Gastrocnemius medialis (tissue), 4 donors: ENCODE measurements at regions not wholly inside any gene's neighbourhood (a gene's known extent, or its start where the extent isn't known, plus 50 kb on each side); places are given as distances from the start of the nearest gene placed in this dataset.

ENCODE experiments used
- ATAC-seq, 2 donors: fragments of 150-250 bp; one replicate each; pipeline ENCODE4 v1.9.1; 2016
- DNase-seq, 2 donors: peaks; one replicate each; pipeline ENCODE4 v3.0.0-alpha.2; 2019
- H3K27ac ChIP-seq, 4 donors: fragments of 200-600 bp; sonication (generic); 1 replicate in 1 of 4; 2 replicates in 3 of 4; pipeline ENCODE4 v1.5.1; 2016 to 2018; ENCODE audit warnings: mild to moderate bottlenecking in 2 of 4, moderate library complexity in 1 of 4
- H3K27me3 ChIP-seq, 3 donors: fragments of 200-600 bp; sonication (generic) in 2 of 3; 1 replicate in 1 of 3; 2 replicates in 2 of 3; pipeline versions ENCODE4 v1.5.1 to v1.6.0; 2016 to 2019; ENCODE audit warnings: mild to moderate bottlenecking in 1 of 3, moderate library complexity in 1 of 3
- H3K36me3 ChIP-seq, 2 donors: fragments of 200-600 bp; sonication (generic) in 1 of 2; one replicate each; pipeline ENCODE4 v1.5.1; 2017 to 2018
- H3K4me1 ChIP-seq, 2 donors: fragments of 200-600 bp; sonication (generic) in 1 of 2; one replicate each; pipeline ENCODE4 v1.5.1; 2016 to 2017; ENCODE audit warnings: mild to moderate bottlenecking in 2 of 2
- H3K4me3 ChIP-seq, 4 donors: fragments of 200-600 bp; sonication (generic) in 3 of 4; 1 replicate in 1 of 4; 2 replicates in 3 of 4; pipeline ENCODE4 v1.5.1; 2016 to 2019; ENCODE audit warnings: mild to moderate bottlenecking in 2 of 4
- H3K9me3 ChIP-seq, 3 donors: fragments of 200-600 bp; sonication (generic) in 2 of 3; 1 replicate in 1 of 3; 2 replicates in 2 of 3; pipeline ENCODE4 v1.5.1; 2016 to 2019
- POLR2A ChIP-seq, 2 donors: fragments of 450-650 bp; IDR thresholded peaks; one replicate each; pipeline ENCODE4 v1.6.1; 2017; ENCODE audit warnings: antibody characterized with exemption in 2 of 2, mild to moderate bottlenecking in 2 of 2, moderate library complexity in 2 of 2
- in situ Hi-C, 4 donors: fragments of 200-750 bp; cut with MboI; loops; one replicate each; pipeline versions ENCODE4 v1.15.0 to v1.8.0; 2017; ENCODE audit warnings: low sequenced_read_pairs in 4 of 4
- intact Hi-C: fragments of 100-400 bp; cut with DNase I; formaldehyde crosslinking; loops from one replicate; pipeline ENCODE4 v1.15.1; 2023; ENCODE audit warnings: low total_unique reads
- TF ChIP-seq, protein P1 (sequence below), 5 experiments: fragments of 450-650 bp in 3 of 5; fragments of 200-600 bp in 2 of 5; sonication (generic) in 2 of 5; IDR thresholded peaks in 4 of 5; conservative IDR thresholded peaks in 1 of 5; 1 replicate in 4 of 5; 2 replicates in 1 of 5; pipeline ENCODE4 v1.5.1; 2016 to 2019; ENCODE audit warnings: antibody characterized with exemption in 5 of 5, mild to moderate bottlenecking in 3 of 5, moderate library complexity in 3 of 5

DNA sequence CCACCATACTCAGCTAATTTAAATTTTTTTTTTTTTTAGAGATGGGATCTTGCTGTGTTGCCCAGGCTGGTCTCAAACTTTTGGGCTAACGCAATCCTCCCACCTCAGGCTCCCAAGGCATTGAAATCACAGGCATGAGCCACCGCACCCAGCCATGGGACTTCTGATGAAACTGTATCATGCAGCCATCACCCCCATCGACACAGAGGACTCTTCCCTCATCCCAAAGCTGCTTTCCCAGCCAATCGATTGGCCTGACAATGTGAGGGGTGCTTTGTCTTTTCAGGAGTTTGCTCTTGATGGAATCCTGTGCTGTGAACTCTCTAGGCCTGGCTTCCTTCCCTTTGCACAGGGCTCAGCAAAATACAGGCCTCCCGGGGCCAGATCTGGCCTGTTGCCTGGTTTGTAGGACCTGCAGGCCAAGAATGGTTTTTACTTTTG, 59.6 kb upstream of the NCOR2 start:
- H3K4me3 ChIP-seq = no peak overlapping the region
- DNase-seq (peak; percentile 47 to 54), ATAC-seq (peak; percentile 27 to 64)
- H3K9me3 ChIP-seq = no peaks in the 10 kb centered on the region
- no peaks in the 10 kb centered on the region for H3K27me3 ChIP-seq
- peaks cover 12 to 18% of the 10 kb centered on the region in 2 donors for H3K4me1 ChIP-seq
- in situ Hi-C loops = loop anchor here in 1 of 4 donors (10.0 kb wide), 1 partner anchor 58 kb away; no protein-coding TSS in a partner anchor
- intact Hi-C loops = loop anchor here (10.0 kb wide), 1 partner anchor 138 kb away; no protein-coding TSS in a partner anchor
- TF ChIP-seq, protein P1, sequence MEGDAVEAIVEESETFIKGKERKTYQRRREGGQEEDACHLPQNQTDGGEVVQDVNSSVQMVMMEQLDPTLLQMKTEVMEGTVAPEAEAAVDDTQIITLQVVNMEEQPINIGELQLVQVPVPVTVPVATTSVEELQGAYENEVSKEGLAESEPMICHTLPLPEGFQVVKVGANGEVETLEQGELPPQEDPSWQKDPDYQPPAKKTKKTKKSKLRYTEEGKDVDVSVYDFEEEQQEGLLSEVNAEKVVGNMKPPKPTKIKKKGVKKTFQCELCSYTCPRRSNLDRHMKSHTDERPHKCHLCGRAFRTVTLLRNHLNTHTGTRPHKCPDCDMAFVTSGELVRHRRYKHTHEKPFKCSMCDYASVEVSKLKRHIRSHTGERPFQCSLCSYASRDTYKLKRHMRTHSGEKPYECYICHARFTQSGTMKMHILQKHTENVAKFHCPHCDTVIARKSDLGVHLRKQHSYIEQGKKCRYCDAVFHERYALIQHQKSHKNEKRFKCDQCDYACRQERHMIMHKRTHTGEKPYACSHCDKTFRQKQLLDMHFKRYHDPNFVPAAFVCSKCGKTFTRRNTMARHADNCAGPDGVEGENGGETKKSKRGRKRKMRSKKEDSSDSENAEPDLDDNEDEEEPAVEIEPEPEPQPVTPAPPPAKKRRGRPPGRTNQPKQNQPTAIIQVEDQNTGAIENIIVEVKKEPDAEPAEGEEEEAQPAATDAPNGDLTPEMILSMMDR (IDR thresholded peaks at IDR 0.05 in 4 of 5, conservative IDR thresholded peaks at IDR 0.05 in 1 of 5) = no peak
- TF ChIP-seq POLR2A (IDR thresholded peaks at IDR 0.05) = no peak
- H3K27ac ChIP-seq = peak overlapping the region; percentile 72 to 85 (median 74)
- H3K36me3 ChIP-seq = no peaks in the 10 kb centered on the region

DNA sequence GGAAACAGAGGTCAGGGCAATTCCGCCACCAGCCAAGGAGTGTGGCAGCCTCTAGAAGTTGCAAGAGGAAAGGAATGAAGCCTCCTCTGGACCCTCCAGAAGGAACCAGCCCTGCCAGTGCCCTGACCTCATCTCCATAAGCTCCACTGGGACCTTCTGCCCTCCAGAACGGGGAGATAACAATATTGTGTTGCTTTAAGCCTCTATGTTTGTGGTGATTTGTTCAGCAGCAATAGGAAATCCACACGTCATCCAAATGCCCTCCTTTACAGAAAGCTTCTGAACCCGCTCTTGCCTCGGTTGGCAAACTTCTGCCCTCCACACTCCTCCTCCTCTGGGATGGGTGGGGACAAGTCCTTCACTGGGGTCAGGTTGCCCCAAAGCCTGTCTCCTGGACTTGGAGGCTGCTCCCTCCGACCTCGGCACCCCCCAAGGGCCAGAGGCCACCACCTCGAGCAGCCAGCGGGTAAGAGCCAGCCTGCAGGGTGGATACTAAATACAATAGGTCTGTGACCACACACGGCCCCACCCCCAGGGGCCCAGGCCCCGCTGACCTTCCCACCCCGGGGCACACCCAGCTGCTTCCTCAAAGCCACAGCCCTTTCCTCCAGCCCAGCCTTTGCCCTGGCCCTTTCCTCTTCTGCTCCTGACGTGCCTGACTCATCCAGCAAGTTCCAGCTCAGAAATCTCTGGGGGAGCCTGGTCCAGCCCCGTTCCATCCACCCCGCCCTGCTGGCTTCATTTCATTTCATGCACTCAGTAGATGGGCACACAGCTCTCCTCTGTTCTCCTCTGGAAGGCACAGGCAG, 58.7 kb upstream of the NCOR2 start:
- DNase-seq (peak; percentile 72 to 81), ATAC-seq (peak; percentile 81 to 82)
- Histone ChIP-seq H3K27ac (peak overlapping the region; percentile 72 to 85 (median 74)), H3K4me3 (no peak overlapping the region), H3K4me1 (peaks cover 18 to 27% of the 10 kb centered on the region in 2 donors), H3K27me3 (no peaks in the 10 kb centered on the region), H3K36me3 (no peaks in the 10 kb centered on the region), H3K9me3 (no peaks in the 10 kb centered on the region)
- intact Hi-C loops = loop anchor here (10.0 kb wide), 1 partner anchor 139 kb away; no protein-coding TSS in a partner anchor
- in situ Hi-C loops = loop anchor here in 1 of 4 donors (10.0 kb wide), 1 partner anchor 59 kb away; no protein-coding TSS in a partner anchor
- TF ChIP-seq, protein P1 (IDR thresholded peaks at IDR 0.05 in 4 of 5, conservative IDR thresholded peaks at IDR 0.05 in 1 of 5) = no peak
- peak; percentile 7 to 22 for TF ChIP-seq POLR2A (IDR thresholded peaks at IDR 0.05)

DNA sequence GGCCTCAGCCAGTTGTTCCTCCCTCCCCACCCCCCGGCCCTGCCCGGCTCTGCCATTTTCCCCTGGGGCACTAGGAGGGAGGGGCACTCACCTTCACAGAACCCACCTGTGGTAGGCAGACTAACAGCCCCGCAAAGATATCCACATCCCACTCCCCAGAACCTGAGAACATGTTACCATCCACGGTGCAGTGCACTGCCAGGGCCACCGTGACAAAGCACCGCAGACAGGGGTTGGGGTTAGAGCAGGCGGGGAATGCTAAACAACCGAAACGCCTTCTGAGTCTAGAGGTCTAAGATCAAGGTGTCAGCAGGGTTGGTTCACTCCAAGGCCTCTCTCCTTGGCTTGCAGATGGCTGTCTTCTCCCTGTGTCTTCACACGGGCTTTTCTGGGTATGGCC, 57.4 kb upstream of the NCOR2 start:
- H3K36me3 ChIP-seq = no peaks in the 10 kb centered on the region
- TF ChIP-seq, protein P1 (IDR thresholded peaks at IDR 0.05 in 4 of 5, conservative IDR thresholded peaks at IDR 0.05 in 1 of 5) = no peak
- no peak for TF ChIP-seq POLR2A (IDR thresholded peaks at IDR 0.05)
- ATAC-seq (no peak), DNase-seq (no peak)
- H3K9me3 ChIP-seq = no peaks in the 10 kb centered on the region
- H3K4me1 ChIP-seq = peaks cover 24 to 37% of the 10 kb centered on the region in 2 donors
- intact Hi-C loops (loop anchor here (5.0 to 10.0 kb wide), 2 partner anchors 87 to 140 kb away; no protein-coding TSS in a partner anchor), in situ Hi-C loops (loop anchor here in 1 of 4 donors (10.0 kb wide), 1 partner anchor 60 kb away; no protein-coding TSS in a partner anchor)
- no peaks in the 10 kb centered on the region for H3K27me3 ChIP-seq
- peak overlapping the region in 2 of 4 donors; percentile 72 to 74 for H3K27ac ChIP-seq
- H3K4me3 ChIP-seq = no peak overlapping the region

DNA sequence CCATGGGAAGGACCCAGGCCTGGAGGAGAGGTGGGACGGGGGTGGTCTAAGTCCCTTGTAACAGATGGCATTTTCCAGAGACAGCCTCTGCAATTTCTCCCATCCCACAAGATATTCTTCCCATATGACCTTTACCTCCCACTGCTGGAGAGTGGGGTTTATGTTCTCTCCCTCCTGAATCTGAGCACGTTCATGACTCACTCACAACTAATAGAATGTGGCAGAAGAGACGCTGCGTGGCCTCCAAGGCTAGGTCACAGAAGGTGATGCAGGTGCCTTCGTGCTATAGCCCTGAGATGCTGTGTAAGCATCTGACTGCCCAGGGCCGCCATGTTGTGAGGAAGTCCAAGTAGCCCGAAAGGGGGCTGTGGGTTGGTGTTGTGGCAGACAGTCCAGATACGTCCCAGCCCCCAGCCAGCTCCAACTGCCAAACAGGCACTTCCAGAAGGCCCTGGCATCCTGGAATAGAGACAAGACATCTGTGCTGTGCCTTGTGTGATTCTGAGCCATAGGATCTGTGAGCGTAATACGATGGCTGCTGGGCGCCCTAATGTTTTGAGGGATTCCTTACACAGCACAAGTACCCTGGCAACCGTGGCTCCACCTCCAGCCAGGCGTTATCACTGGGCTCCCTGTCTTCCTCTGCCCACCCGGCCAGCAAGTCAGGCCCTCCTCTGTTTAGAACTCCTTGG, 56.1 kb upstream of the NCOR2 start:
- in situ Hi-C loops (loop anchor here in 1 of 4 donors (10.0 kb wide), 1 partner anchor 61 kb away; no protein-coding TSS in a partner anchor), intact Hi-C loops (loop anchor here (5.0 to 10.0 kb wide), 2 partner anchors 89 to 141 kb away; no protein-coding TSS in a partner anchor)
- H3K4me1 ChIP-seq = peaks cover 24 to 37% of the 10 kb centered on the region in 2 donors
- no peak overlapping the region for H3K27ac ChIP-seq
- TF ChIP-seq POLR2A (IDR thresholded peaks at IDR 0.05) = no peak
- TF ChIP-seq, protein P1 (IDR thresholded peaks at IDR 0.05 in 4 of 5, conservative IDR thresholded peaks at IDR 0.05 in 1 of 5) = no peak
- no peaks in the 10 kb centered on the region for H3K27me3 ChIP-seq
- no peaks in the 10 kb centered on the region for H3K9me3 ChIP-seq
- DNase-seq (no peak), ATAC-seq (no peak)
- H3K36me3 ChIP-seq = no peaks in the 10 kb centered on the region
- H3K4me3 ChIP-seq = no peak overlapping the region
